Vagina (tissue), 2 donors: ENCODE measurements at regions not wholly inside any gene's neighbourhood (a gene's known extent, or its start where the extent isn't known, plus 50 kb on each side); places are given as distances from the start of the nearest gene placed in this dataset.

ENCODE experiments used
- POLR2A ChIP-seq, 2 donors: fragments of 450-650 bp; IDR thresholded peaks; one replicate each; pipeline ENCODE4 v1.6.1; 2017; ENCODE audit warnings: antibody characterized with exemption in 2 of 2, mild to moderate bottlenecking in 2 of 2, moderate library complexity in 2 of 2
- TF ChIP-seq, protein P1 (sequence below), 3 experiments: fragments of 450-650 bp in 2 of 3; fragments of 200-600 bp in 1 of 3; sonication (generic) in 1 of 3; IDR thresholded peaks; one replicate each; pipeline ENCODE4 v1.5.1; 2017 to 2019; ENCODE audit warnings: antibody characterized with exemption in 3 of 3, mild to moderate bottlenecking in 2 of 3, moderate library complexity in 2 of 3

DNA sequence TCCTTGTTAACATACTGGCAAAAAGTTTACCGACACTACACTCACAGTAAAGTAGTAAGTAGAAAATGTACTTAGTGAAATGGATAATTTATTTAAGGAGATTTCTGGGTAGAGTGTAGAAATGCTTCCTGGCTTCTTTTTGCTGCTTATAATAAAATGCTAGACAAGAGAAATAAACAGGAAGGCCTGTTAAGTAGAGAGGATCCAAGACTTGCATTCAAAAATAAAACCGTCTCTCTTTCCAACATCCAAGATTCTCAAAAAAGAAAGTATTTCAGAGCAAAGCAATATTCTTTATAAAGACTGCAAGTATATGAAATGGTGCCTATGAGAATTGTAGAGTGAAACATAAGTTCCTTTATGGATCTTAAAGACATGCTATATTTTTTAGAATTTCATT lies 77.0 kb upstream of the CNTN6 start:
- TF ChIP-seq, protein P1, sequence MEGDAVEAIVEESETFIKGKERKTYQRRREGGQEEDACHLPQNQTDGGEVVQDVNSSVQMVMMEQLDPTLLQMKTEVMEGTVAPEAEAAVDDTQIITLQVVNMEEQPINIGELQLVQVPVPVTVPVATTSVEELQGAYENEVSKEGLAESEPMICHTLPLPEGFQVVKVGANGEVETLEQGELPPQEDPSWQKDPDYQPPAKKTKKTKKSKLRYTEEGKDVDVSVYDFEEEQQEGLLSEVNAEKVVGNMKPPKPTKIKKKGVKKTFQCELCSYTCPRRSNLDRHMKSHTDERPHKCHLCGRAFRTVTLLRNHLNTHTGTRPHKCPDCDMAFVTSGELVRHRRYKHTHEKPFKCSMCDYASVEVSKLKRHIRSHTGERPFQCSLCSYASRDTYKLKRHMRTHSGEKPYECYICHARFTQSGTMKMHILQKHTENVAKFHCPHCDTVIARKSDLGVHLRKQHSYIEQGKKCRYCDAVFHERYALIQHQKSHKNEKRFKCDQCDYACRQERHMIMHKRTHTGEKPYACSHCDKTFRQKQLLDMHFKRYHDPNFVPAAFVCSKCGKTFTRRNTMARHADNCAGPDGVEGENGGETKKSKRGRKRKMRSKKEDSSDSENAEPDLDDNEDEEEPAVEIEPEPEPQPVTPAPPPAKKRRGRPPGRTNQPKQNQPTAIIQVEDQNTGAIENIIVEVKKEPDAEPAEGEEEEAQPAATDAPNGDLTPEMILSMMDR (IDR thresholded peaks at IDR 0.05): no peak
- no peak for TF ChIP-seq POLR2A (IDR thresholded peaks at IDR 0.05)
